Trophoblast cell (in vitro differentiated cells and primary cell): ENCODE measurements at regions not wholly inside any gene's neighbourhood (a gene's known extent, or its start where the extent isn't known, plus 50 kb on each side); places are given as distances from the start of the nearest gene placed in this dataset.

Experiments
- DNase-seq, 2 donors: peaks; one replicate each; pipeline ENCODE4 v3.0.0-alpha.2; 2016
- H2AFZ ChIP-seq: 2 replicates; pipeline ENCODE4 v1.6.1; 2013; ENCODE audit warnings: low read length, moderate library complexity, mild to moderate bottlenecking; ENCODE audit not compliant: insufficient read depth, poor library complexity
- H2AK5ac ChIP-seq: 2 replicates; pipeline ENCODE4 v1.6.1; 2013; ENCODE audit warnings: mild to moderate bottlenecking, low read length
- H2BK120ac ChIP-seq: 2 replicates; pipeline ENCODE4 v1.6.1; 2013; ENCODE audit warnings: low read length, mild to moderate bottlenecking, moderate library complexity; ENCODE audit not compliant: insufficient read depth, poor library complexity
- H2BK12ac ChIP-seq: 2 replicates; pipeline ENCODE4 v1.6.1; 2013; ENCODE audit warnings: mild to moderate bottlenecking, low read length, moderate library complexity
- H2BK5ac ChIP-seq: 2 replicates; pipeline ENCODE4 v1.6.1; 2013; ENCODE audit warnings: low read length, low read depth, moderate library complexity, mild to moderate bottlenecking; ENCODE audit not compliant: poor library complexity
- H3K14ac ChIP-seq: 2 replicates; pipeline ENCODE4 v1.6.1; 2013; ENCODE audit warnings: mild to moderate bottlenecking, low read length
- H3K18ac ChIP-seq: 2 replicates; pipeline ENCODE4 v1.6.1; 2013; ENCODE audit warnings: mild to moderate bottlenecking, low read length
- H3K23ac ChIP-seq: 2 replicates; pipeline ENCODE4 v1.6.1; 2013; ENCODE audit warnings: low read length
- H3K27ac ChIP-seq: 2 replicates; pipeline ENCODE4 v1.5.1; 2013; ENCODE audit warnings: low read depth, mild to moderate bottlenecking, inconsistent platforms, low read length, moderate library complexity
- H3K27me3 ChIP-seq: 2 replicates; pipeline ENCODE4 v1.6.1; 2013; ENCODE audit warnings: inconsistent platforms, mild to moderate bottlenecking, low read length, moderate library complexity; ENCODE audit not compliant: insufficient read depth
- H3K36me3 ChIP-seq, 2 experiments: 1 replicate in 1 of 2; 2 replicates in 1 of 2; pipeline ENCODE4 v1.6.1; 2013; ENCODE audit warnings: low read length in 2 of 2, mild to moderate bottlenecking in 2 of 2, moderate library complexity in 1 of 2; ENCODE audit not compliant: insufficient read depth in 2 of 2, control insufficient read depth in 1 of 2
- H3K4ac ChIP-seq: 2 replicates; pipeline ENCODE4 v1.6.1; 2013; ENCODE audit warnings: low read depth, mild to moderate bottlenecking, low read length, moderate library complexity
- H3K4me1 ChIP-seq, 2 experiments: 1 replicate in 1 of 2; 2 replicates in 1 of 2; pipeline ENCODE4 v1.6.1; 2013; ENCODE audit warnings: low read length in 2 of 2, mild to moderate bottlenecking in 2 of 2, moderate library complexity in 1 of 2; ENCODE audit not compliant: insufficient read depth in 2 of 2, control insufficient read depth in 1 of 2
- H3K4me2 ChIP-seq: 2 replicates; pipeline ENCODE4 v1.6.1; 2013; ENCODE audit warnings: inconsistent platforms, mild to moderate bottlenecking, low read length, moderate library complexity
- H3K4me3 ChIP-seq: 2 replicates; pipeline ENCODE4 v1.5.1; 2013; ENCODE audit warnings: mild to moderate bottlenecking, low read depth, low read length, inconsistent platforms
- H3K79me1 ChIP-seq: one replicate; pipeline ENCODE4 v1.6.1; 2013; ENCODE audit warnings: low read length
- H3K79me2 ChIP-seq: 2 replicates; pipeline ENCODE4 v1.6.1; 2013; ENCODE audit warnings: low read length, mild to moderate bottlenecking; ENCODE audit not compliant: control insufficient read depth, insufficient read depth, poor library complexity
- H3K9ac ChIP-seq: 2 replicates; pipeline ENCODE4 v1.6.1; 2013; ENCODE audit warnings: mild to moderate bottlenecking, low read length
- H3K9me3 ChIP-seq: 2 replicates; pipeline ENCODE4 v1.6.1; 2013; ENCODE audit warnings: low read depth, mild to moderate bottlenecking, control low read depth, inconsistent platforms, low read length; ENCODE audit not compliant: insufficient read depth
- H4K12ac ChIP-seq: 2 replicates; pipeline ENCODE4 v1.6.1; 2013; ENCODE audit warnings: low read depth, mild to moderate bottlenecking, low read length, moderate library complexity
- H4K8ac ChIP-seq: 2 replicates; pipeline ENCODE4 v1.6.1; 2013; ENCODE audit warnings: low read depth, mild to moderate bottlenecking, low read length, moderate library complexity
- H4K91ac ChIP-seq: one replicate; pipeline ENCODE4 v1.6.1; 2013; ENCODE audit warnings: low read depth, mild to moderate bottlenecking, low read length, moderate library complexity
- WGBS: extraction: QIAGEN DNeasy Blood & Tissue Kit; methylation state at CpG from one replicate; pipeline ENCODE4 v1.1.7; 2013; ENCODE audit warnings: missing lambda C conversion rate; ENCODE audit not compliant: insufficient read length, insufficient coverage; ENCODE audit errors: extremely low coverage; 5-methylcytosine and 5-hydroxymethylcytosine counted together

DNA sequence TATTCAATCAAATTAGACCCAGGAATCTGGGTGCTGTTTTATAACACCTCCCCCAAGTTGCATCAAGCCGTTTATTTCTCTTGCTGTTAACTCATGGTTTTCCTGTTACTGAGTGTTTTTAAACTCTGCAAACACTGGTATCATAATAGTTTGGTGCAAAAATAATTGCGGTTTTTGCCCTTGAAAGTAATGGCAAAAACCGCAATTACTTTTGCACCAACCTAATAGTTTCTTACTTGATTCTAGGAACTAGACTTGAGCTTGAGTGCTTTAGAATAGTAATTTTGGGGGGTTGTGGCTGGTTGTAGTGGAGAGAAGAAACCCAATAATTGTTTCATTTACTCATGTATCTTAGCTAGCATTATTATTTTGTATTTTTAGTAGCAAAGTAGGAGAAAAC is 156.6 kb downstream of the FHIP1A start:
- no peak overlapping the region for H2AFZ ChIP-seq
- WGBS, result no CpG with 5 or more reads among the region's 3 CpGs
- H3K23ac ChIP-seq, result no peak overlapping the region
- no peak overlapping the region for H3K4me2 ChIP-seq
- H2AK5ac ChIP-seq, result no peak overlapping the region
- no peaks in the 10 kb centered on the region for H3K27me3 ChIP-seq
- H3K9me3 ChIP-seq, result no peaks in the 10 kb centered on the region
- no peaks in the 10 kb centered on the region for H3K36me3 ChIP-seq
- no peak overlapping the region for H4K91ac ChIP-seq
- no peak overlapping the region for H2BK5ac ChIP-seq
- peaks cover 6 to 10% of the 10 kb centered on the region in 2 experiments for H3K4me1 ChIP-seq
- H3K79me2 ChIP-seq, result no peaks in the 10 kb centered on the region
- no peak overlapping the region for H3K4ac ChIP-seq
- no peak overlapping the region for H3K4me3 ChIP-seq
- no peak for DNase-seq
- no peak overlapping the region for H4K12ac ChIP-seq
- no peak overlapping the region for H3K27ac ChIP-seq
- H3K9ac ChIP-seq, result no peak overlapping the region
- no peak overlapping the region for H2BK120ac ChIP-seq
- H2BK12ac ChIP-seq, result no peak overlapping the region
- H4K8ac ChIP-seq, result no peak overlapping the region
- no peak overlapping the region for H3K14ac ChIP-seq
- H3K79me1 ChIP-seq, result peaks cover 2% of the 10 kb centered on the region
- no peak overlapping the region for H3K18ac ChIP-seq

DNA sequence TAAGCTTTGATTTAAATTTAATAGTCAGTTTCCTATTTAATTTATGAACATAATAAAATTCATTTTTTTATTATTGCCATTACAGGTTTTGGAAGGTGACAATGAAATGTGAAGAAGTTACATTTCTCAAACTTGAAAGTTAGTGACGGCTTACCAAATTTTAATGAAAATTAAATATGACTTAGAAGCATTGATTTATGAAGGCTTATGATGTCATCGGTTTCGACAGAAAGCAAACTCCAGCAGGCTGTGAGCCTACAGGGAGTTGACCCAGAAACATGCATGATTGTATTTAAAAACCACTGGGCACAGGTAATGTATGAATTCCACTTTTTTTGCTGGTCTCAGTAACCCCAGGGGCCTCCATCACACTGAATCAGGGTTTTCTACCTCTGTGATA is 157.1 kb downstream of the FHIP1A start:
- Histone ChIP-seq H2AK5ac (no peak overlapping the region), H3K36me3 (no peaks in the 10 kb centered on the region), H2BK120ac (no peak overlapping the region), H3K9ac (no peak overlapping the region), H3K18ac (no peak overlapping the region), H4K12ac (no peak overlapping the region), H3K79me1 (peaks cover 2% of the 10 kb centered on the region), H2BK5ac (no peak overlapping the region), H3K27ac (no peak overlapping the region), H4K8ac (no peak overlapping the region), H3K4me2 (no peak overlapping the region), H2BK12ac (no peak overlapping the region), H3K9me3 (no peaks in the 10 kb centered on the region), H3K79me2 (no peaks in the 10 kb centered on the region), H3K4me3 (no peak overlapping the region), H3K4ac (no peak overlapping the region), H3K14ac (no peak overlapping the region), H3K4me1 (peaks cover 6 to 10% of the 10 kb centered on the region in 2 experiments), H3K23ac (no peak overlapping the region), H3K27me3 (no peaks in the 10 kb centered on the region), H2AFZ (no peak overlapping the region), H4K91ac (no peak overlapping the region)
- no CpG with 5 or more reads among the region's 3 CpGs for WGBS
- DNase-seq, result no peak

DNA sequence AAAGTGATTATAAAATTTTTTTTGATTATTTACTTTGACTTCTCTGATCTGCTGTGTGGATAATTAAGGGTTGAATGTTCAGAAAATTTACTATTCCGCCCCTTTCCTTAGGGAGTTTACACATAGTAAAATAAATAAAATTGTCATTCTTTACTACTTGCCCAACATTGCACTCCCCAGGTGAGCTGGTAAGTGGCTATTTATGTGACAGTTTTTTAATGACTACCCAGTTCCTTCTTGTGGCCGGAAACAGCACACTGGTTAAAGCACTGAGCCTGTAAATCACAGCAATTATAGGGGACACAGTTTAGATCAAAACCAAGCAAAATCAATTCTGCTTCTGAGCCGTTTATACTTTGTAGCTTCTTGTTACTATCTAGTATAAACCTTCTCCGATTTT is 158.1 kb downstream of the FHIP1A start:
- DNase-seq, result no peak
- H4K91ac ChIP-seq, result no peak overlapping the region
- no peak overlapping the region for H3K9ac ChIP-seq
- no peaks in the 10 kb centered on the region for H3K9me3 ChIP-seq
- no peak overlapping the region for H3K4ac ChIP-seq
- H4K12ac ChIP-seq, result no peak overlapping the region
- H3K79me2 ChIP-seq, result no peaks in the 10 kb centered on the region
- WGBS, result no CpG with 5 or more reads among the region's 4 CpGs
- no peak overlapping the region for H3K4me3 ChIP-seq
- no peaks in the 10 kb centered on the region for H3K36me3 ChIP-seq
- H2BK120ac ChIP-seq, result no peak overlapping the region
- H3K23ac ChIP-seq, result no peak overlapping the region
- no peak overlapping the region for H2BK12ac ChIP-seq
- H3K79me1 ChIP-seq, result peaks cover 2% of the 10 kb centered on the region
- no peak overlapping the region for H3K4me2 ChIP-seq
- no peak overlapping the region for H4K8ac ChIP-seq
- no peak overlapping the region for H3K27ac ChIP-seq
- H3K4me1 ChIP-seq, result peaks cover 6 to 10% of the 10 kb centered on the region in 2 experiments
- no peak overlapping the region for H2AFZ ChIP-seq
- no peak overlapping the region for H2BK5ac ChIP-seq
- H2AK5ac ChIP-seq, result no peak overlapping the region
- H3K18ac ChIP-seq, result no peak overlapping the region
- no peaks in the 10 kb centered on the region for H3K27me3 ChIP-seq
- H3K14ac ChIP-seq, result no peak overlapping the region

DNA sequence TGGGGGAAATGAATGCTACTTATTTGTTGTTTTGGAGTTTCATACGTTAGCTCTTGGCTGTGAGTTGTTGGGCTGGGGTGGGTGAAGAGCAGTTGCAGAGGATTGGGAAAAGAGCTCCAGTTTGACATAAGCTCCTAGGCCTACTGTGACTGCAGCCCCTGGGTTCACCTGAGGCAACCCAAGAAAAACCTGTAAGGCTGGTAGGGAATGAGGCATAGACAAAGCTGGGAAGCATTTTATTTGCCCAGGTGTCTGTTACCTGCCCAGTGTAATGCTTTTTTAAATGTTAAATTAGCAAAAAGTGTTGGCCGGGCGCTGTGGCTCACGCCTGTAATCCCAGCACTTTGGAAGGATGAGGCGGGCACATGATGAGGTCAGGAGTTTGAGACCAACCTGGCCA is 160.0 kb downstream of the FHIP1A start:
- H3K4me1 ChIP-seq, result peaks cover 6 to 10% of the 10 kb centered on the region in 2 experiments
- H3K4me3 ChIP-seq, result no peak overlapping the region
- no peaks in the 10 kb centered on the region for H3K9me3 ChIP-seq
- H3K79me2 ChIP-seq, result no peaks in the 10 kb centered on the region
- H2AK5ac ChIP-seq, result no peak overlapping the region
- no peak overlapping the region for H4K91ac ChIP-seq
- H3K18ac ChIP-seq, result no peak overlapping the region
- no peak overlapping the region for H3K9ac ChIP-seq
- WGBS, result no CpG with 5 or more reads among the region's 5 CpGs
- no peaks in the 10 kb centered on the region for H3K36me3 ChIP-seq
- H3K27ac ChIP-seq, result no peak overlapping the region
- peak in 1 of 2 donors; percentile 82 for DNase-seq
- no peak overlapping the region for H2AFZ ChIP-seq
- no peaks in the 10 kb centered on the region for H3K27me3 ChIP-seq
- H3K23ac ChIP-seq, result no peak overlapping the region
- H2BK5ac ChIP-seq, result no peak overlapping the region
- no peak overlapping the region for H3K14ac ChIP-seq
- no peak overlapping the region for H2BK12ac ChIP-seq
- no peak overlapping the region for H3K4me2 ChIP-seq
- no peak overlapping the region for H4K12ac ChIP-seq
- H2BK120ac ChIP-seq, result no peak overlapping the region
- no peak overlapping the region for H3K4ac ChIP-seq
- peaks cover 2% of the 10 kb centered on the region for H3K79me1 ChIP-seq
- H4K8ac ChIP-seq, result no peak overlapping the region
